GM10248 (cell line): ENCODE measurements at regions not wholly inside any gene's neighbourhood (a gene's known extent, or its start where the extent isn't known, plus 50 kb on each side); places are given as distances from the start of the nearest gene placed in this dataset.
"Not testable (repeated sequence)": the region's sequence is repeated elsewhere in the genome, so short reads cannot be mapped to it uniquely, and the experiment has no call there.

Experiments used
- CTCF ChIA-PET: fragments of 300-600 bp; sonication (Branson Sonifier 250); formaldehyde crosslinking; extraction: SDS; loops from one replicate; lab custom pipeline; 2021; ENCODE audit warnings: antibody characterized with exemption; lab: Yijun Ruan, JAX
- POLR2A ChIA-PET: fragments of 350-650 bp; sonication (Branson Sonifier 250); formaldehyde crosslinking; extraction: SDS; loops from one replicate; lab custom pipeline; 2020; ENCODE audit warnings: antibody characterized with exemption; lab: Yijun Ruan, JAX
- DNase-seq: peaks from one replicate; pipeline ENCODE4 v3.0.0; 2012; ENCODE audit errors: extremely low spot score
- CTCF ChIP-seq: IDR thresholded peaks from 2 replicates; pipeline ENCODE4 v1.5.1; 2012; ENCODE audit warnings: mild to moderate bottlenecking, low read depth; ENCODE audit errors: extremely low read depth, missing control alignments, control extremely low read depth

GRCh38 chr17:71029246-71029645 lies 859.9 kb downstream of the KCNJ2 start:
- no peak for DNase-seq
- TF ChIP-seq CTCF, result no peak
- ChIA-PET POLR2A (no interaction called here), CTCF (interaction anchor here (1.1 kb wide), 1 partner anchor 31 kb away, joined by 3 read pairs; no protein-coding TSS in a partner anchor)

GRCh38 chr17:71031286-71031685 lies 862.0 kb downstream of the KCNJ2 start:
- POLR2A ChIA-PET, DNase-seq, CTCF ChIA-PET: not testable (repeated sequence)

- CTCF ChIA-PET, result no interaction called here
- POLR2A ChIA-PET, result no interaction called here
- no peak for TF ChIP-seq CTCF
- no peak for DNase-seq
These were observed 863.5 kb downstream of the KCNJ2 start for GRCh38 chr17:71032746-71033273.

- CTCF ChIA-PET, result no interaction called here
- POLR2A ChIA-PET, result no interaction called here
- no peak for DNase-seq
- no peak for TF ChIP-seq CTCF
These were observed 864.0 kb downstream of the KCNJ2 start for GRCh38 chr17:71033336-71033735.

GRCh38 chr17:71035226-71035625 lies 865.9 kb downstream of the KCNJ2 start:
- CTCF ChIA-PET, result no interaction called here
- TF ChIP-seq CTCF, result no peak
- DNase-seq, result no peak
- POLR2A ChIA-PET, result no interaction called here

- no peak for TF ChIP-seq CTCF
- DNase-seq, result no peak
- CTCF ChIA-PET, result no interaction called here
- POLR2A ChIA-PET, result no interaction called here
These were observed 868.1 kb downstream of the KCNJ2 start for GRCh38 chr17:71037386-71037785.

GRCh38 chr17:71039391-71039790 lies 870.1 kb downstream of the KCNJ2 start:
- no peak for TF ChIP-seq CTCF
- POLR2A ChIA-PET, result no interaction called here
- CTCF ChIA-PET, result no interaction called here
- no peak for DNase-seq
